T-helper 17 cell (primary cell): ENCODE measurements at regions not wholly inside any gene's neighbourhood (a gene's known extent, or its start where the extent isn't known, plus 50 kb on each side); places are given as distances from the start of the nearest gene placed in this dataset.

Experiments used
- ATAC-seq: fragments of 150-1000 bp; cut with Tn5 transposase; 2 replicates; pipeline ENCODE4 v1.10.0; 2021; ENCODE audit warnings: mild to moderate bottlenecking, moderate library complexity
- DNase-seq, 3 donors: peaks; one replicate each; pipeline versions ENCODE4 v3.0.0 to v3.0.0-alpha.2; 2020 to 2021
- H3K9me3 ChIP-seq: one replicate; pipeline ENCODE4 v1.7.0; 2013; ENCODE audit warnings: low read length, mild to moderate bottlenecking; ENCODE audit not compliant: control insufficient read depth, poor library complexity, severe bottlenecking
- H3K27ac Mint-ChIP-seq: one replicate; pipeline ENCODE4 v1.8.0; 2022; ENCODE audit warnings: mild to moderate bottlenecking, moderate library complexity, mixed read lengths
- H3K27me3 Mint-ChIP-seq: one replicate; pipeline ENCODE4 v1.8.0; 2022; ENCODE audit warnings: mixed read lengths
- H3K36me3 Mint-ChIP-seq: one replicate; pipeline ENCODE4 v1.8.0; 2022; ENCODE audit warnings: low read depth, mixed read lengths
- H3K4me1 Mint-ChIP-seq: one replicate; pipeline ENCODE4 v1.8.0; 2022; ENCODE audit warnings: mild to moderate bottlenecking, mixed read lengths
- H3K4me3 Mint-ChIP-seq: one replicate; pipeline ENCODE4 v1.8.0; 2022; ENCODE audit warnings: mild to moderate bottlenecking, moderate library complexity, mixed read lengths

DNA sequence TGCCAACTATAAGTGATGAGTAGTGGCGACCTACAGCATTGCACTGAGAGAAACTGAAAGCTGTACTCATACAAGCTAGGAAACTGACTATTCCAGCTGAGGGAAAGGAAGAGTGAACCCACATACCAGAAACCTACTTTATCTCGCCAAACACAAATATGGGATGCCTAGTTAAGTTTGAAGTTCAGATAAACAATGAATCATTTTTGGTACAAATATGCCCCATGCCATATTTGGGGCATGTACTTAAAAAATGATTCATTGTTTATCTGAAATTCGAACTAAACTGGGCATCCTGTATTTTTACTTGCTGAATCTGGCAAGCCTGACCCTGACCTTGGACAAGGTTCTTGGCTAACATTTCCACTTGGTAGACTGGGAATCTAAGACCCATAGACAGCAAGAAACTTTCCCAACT is 527.8 kb upstream of the PSMD7 start:
- no peak for DNase-seq
- H3K9me3 ChIP-seq = no peaks in the 10 kb centered on the region
- no peak overlapping the region for H3K27ac Mint-ChIP-seq
- ATAC-seq = no peak
- no peak overlapping the region for H3K4me3 Mint-ChIP-seq
- H3K4me1 Mint-ChIP-seq = no peaks in the 10 kb centered on the region
- no peaks in the 10 kb centered on the region for H3K27me3 Mint-ChIP-seq
- H3K36me3 Mint-ChIP-seq = no peaks in the 10 kb centered on the region

DNA sequence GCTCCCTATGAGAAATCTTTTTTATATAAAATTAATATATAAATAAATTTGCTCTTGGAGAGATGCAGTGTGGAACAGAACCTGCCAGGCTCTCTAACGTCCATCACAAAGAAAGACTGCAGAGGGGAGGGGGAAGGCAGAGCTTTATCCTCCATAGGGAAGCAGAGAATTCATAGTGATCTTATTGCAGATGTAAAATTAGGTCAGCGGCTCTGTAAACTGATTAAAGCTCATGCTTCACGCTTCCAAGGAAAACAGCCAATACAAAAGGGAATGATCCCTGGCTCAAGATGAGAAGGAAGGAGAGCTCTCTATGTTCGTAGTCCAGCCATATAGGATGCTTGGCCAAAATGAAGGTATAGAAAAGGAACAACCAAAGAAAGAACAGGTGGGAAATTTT is 532.3 kb upstream of the PSMD7 start:
- H3K4me1 Mint-ChIP-seq = no peaks in the 10 kb centered on the region
- ATAC-seq = no peak
- H3K36me3 Mint-ChIP-seq = peaks cover 2% of the 10 kb centered on the region
- H3K4me3 Mint-ChIP-seq = no peak overlapping the region
- no peak overlapping the region for H3K27ac Mint-ChIP-seq
- no peaks in the 10 kb centered on the region for H3K27me3 Mint-ChIP-seq
- no peaks in the 10 kb centered on the region for H3K9me3 ChIP-seq
- DNase-seq = no peak

- no peak for DNase-seq
- no peak for ATAC-seq
- no peaks in the 10 kb centered on the region for H3K9me3 ChIP-seq
- Mint-ChIP-seq H3K4me1 (no peaks in the 10 kb centered on the region), H3K27me3 (no peaks in the 10 kb centered on the region), H3K27ac (no peak overlapping the region), H3K36me3 (peaks cover 2% of the 10 kb centered on the region), H3K4me3 (no peak overlapping the region)
Measured at GRCh38 chr16:73756289-73757178, 540.1 kb upstream of the PSMD7 start.

DNA sequence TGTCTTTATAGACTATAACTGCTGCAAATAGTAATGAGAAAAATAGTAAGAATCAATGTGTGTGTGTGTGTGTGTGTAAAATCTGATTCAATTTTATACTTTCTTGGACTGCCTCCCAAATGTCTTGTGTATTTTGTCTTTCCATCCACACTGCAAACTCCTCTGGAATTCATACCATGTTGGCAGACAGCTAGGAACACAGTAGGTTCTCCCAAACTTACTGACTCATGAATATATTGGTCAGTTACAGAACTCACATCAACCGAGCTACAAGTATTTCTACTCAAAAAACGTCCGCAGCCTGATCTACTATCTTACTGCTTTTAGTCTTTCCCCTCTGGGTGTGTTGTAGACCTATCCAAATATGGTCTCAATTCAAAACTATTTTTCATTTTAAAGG is 542.7 kb upstream of the PSMD7 start:
- no peaks in the 10 kb centered on the region for H3K9me3 ChIP-seq
- DNase-seq (no peak), ATAC-seq (no peak)
- H3K4me1 Mint-ChIP-seq = no peaks in the 10 kb centered on the region
- H3K27me3 Mint-ChIP-seq = no peaks in the 10 kb centered on the region
- H3K27ac Mint-ChIP-seq = no peak overlapping the region
- no peaks in the 10 kb centered on the region for H3K36me3 Mint-ChIP-seq
- no peak overlapping the region for H3K4me3 Mint-ChIP-seq

DNA sequence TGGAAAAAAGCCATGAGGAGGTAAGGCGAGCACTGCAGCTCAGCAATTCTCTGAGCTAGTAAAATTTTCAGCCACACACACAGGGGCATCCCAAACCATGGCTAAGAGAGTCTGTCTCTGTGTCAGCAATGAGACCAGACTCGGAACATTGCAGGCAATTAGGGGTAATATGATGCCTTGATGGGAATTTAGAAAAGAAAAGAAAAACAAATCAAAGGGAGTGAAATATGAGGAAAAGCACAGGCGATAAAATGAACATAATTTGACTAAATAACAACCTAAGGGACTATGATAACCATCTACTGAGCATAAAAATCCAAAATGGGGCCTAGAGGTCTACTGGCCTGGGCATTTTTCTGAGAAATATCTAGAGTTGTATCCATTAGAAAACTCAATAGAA is 546.0 kb upstream of the PSMD7 start:
- Mint-ChIP-seq H3K36me3 (no peaks in the 10 kb centered on the region), H3K4me3 (no peak overlapping the region), H3K4me1 (no peaks in the 10 kb centered on the region)

DNA sequence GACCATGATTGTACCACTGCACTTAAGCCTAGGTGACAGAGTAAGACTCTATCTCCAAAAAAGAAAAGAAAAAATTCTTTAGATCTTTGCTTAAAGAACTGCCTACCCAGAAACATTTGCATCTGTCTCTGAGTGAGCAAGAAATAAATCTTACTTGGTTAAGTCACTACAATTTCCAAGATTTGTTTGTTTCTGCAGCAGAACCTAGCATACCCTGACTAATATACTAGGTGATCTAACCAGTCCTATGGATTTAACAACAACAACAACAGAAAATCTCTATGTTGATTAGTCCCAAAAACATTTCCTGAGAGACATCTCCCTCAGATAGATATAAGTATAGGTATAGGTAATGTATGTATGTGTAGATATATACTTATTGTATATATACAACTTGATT is 549.3 kb upstream of the PSMD7 start:
- no peaks in the 10 kb centered on the region for H3K9me3 ChIP-seq
- no peak overlapping the region for H3K4me3 Mint-ChIP-seq
- no peak for DNase-seq
- no peaks in the 10 kb centered on the region for H3K27me3 Mint-ChIP-seq
- no peak overlapping the region for H3K27ac Mint-ChIP-seq
- ATAC-seq = no peak
- no peaks in the 10 kb centered on the region for H3K36me3 Mint-ChIP-seq
- no peaks in the 10 kb centered on the region for H3K4me1 Mint-ChIP-seq

More for the DNA sequence above, 546.0 kb upstream of the PSMD7 start:
- Mint-ChIP-seq H3K27me3 (no peaks in the 10 kb centered on the region), H3K27ac (no peak overlapping the region)
- no peaks in the 10 kb centered on the region for H3K9me3 ChIP-seq
- DNase-seq (no peak), ATAC-seq (no peak)

DNA sequence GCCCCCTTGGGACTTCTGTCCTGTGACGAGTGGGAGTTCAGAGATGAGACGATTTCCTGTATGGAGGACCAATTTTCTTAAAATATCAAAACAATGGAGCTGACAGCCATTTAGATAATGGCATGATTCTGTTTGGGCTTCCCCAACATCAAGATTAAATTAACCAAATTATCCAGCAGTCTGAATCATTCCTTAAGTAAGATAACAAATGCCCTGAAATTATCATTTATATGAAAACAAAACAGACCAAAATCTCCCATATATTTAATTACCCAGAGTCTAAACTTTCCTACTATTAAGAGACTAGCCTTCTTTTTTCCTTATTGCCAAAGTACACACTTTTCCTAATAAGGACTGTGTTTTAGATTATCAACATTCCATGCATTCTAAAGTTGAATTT is 550.1 kb upstream of the PSMD7 start:
- DNase-seq = no peak

DNA sequence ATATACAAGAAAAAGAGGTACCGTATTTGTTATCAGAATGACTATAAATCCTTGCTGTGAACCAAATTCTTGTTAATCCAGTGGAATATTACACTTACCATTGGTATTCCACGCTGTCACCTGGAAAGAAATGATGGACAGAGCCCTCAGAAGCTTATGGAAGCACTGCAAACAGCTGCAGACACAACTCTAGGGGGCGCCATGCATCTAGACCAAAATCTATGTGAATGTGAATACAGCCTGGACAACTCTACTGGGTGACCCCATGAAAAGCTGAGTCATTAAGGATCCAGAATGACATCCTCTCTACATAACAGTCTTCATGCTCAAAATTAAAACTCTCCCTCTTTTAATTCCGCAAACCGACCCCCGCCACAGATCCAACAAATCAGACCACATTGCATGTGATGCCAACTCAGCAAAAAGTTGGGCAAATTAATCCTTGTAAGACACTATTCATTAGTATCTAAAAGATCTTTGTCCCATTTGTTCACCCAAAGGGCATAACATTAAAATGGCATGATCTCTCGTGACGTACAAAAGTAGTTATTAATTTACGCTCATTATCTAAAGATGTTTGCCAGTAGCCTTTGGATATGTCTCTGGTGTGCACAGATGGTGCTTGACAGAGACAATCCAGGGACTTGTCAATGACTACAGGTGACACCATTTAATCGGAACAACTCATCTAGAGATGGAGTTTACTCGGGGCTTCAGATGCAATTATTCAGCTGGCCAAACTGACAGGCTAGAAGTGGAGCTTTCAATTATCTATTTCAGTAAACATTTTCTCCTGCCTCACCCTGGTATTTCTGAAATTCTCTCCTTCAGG is 552.7 kb upstream of the PSMD7 start:
- Mint-ChIP-seq H3K27ac (no peak overlapping the region), H3K4me3 (no peak overlapping the region), H3K36me3 (no peaks in the 10 kb centered on the region), H3K4me1 (no peaks in the 10 kb centered on the region), H3K27me3 (no peaks in the 10 kb centered on the region)
- ATAC-seq = no peak
- H3K9me3 ChIP-seq = no peaks in the 10 kb centered on the region
- DNase-seq = no peak

More for the DNA sequence above, 550.1 kb upstream of the PSMD7 start:
- no peaks in the 10 kb centered on the region for H3K27me3 Mint-ChIP-seq
- no peak overlapping the region for H3K4me3 Mint-ChIP-seq
- H3K9me3 ChIP-seq = no peaks in the 10 kb centered on the region
- no peaks in the 10 kb centered on the region for H3K36me3 Mint-ChIP-seq
- ATAC-seq = no peak
- H3K27ac Mint-ChIP-seq = no peak overlapping the region
- no peaks in the 10 kb centered on the region for H3K4me1 Mint-ChIP-seq

GRCh38 chr16:73739049-73739769 is 557.4 kb upstream of the PSMD7 start:
- no peaks in the 10 kb centered on the region for H3K36me3 Mint-ChIP-seq
- no peaks in the 10 kb centered on the region for H3K4me1 Mint-ChIP-seq
- ATAC-seq (no peak), DNase-seq (no peak)
- H3K27me3 Mint-ChIP-seq = no peaks in the 10 kb centered on the region
- no peaks in the 10 kb centered on the region for H3K9me3 ChIP-seq
- H3K27ac Mint-ChIP-seq = no peak overlapping the region
- H3K4me3 Mint-ChIP-seq = no peak overlapping the region

DNA sequence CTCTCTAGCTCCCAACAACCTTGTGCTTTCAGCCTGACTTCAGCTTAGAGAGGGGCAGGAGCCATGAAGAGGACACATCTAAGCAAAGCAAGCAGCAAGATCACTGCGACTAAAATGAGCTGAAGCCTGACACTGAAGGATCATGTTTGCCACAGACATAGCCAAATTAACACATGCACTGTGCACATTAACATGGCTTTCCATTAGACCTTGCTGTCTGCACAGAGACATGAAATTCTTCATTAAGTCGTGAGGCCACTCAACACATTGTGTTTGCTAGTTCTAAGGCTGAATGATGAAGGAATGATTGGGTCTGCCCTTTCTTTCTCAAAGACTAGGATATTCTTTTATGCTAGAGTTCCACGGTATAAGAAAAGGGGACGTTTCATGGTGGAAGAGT is 558.3 kb upstream of the PSMD7 start:
- Mint-ChIP-seq H3K4me1 (no peaks in the 10 kb centered on the region), H3K4me3 (no peak overlapping the region), H3K27ac (no peak overlapping the region), H3K36me3 (no peaks in the 10 kb centered on the region), H3K27me3 (no peaks in the 10 kb centered on the region)
- H3K9me3 ChIP-seq = no peaks in the 10 kb centered on the region
- DNase-seq (no peak), ATAC-seq (no peak)

- no peaks in the 10 kb centered on the region for H3K4me1 Mint-ChIP-seq
- no peak for DNase-seq
- ATAC-seq = no peak
- no peaks in the 10 kb centered on the region for H3K9me3 ChIP-seq
- no peaks in the 10 kb centered on the region for H3K36me3 Mint-ChIP-seq
- no peak overlapping the region for H3K27ac Mint-ChIP-seq
- H3K27me3 Mint-ChIP-seq = no peaks in the 10 kb centered on the region
- H3K4me3 Mint-ChIP-seq = no peak overlapping the region
Measured at GRCh38 chr16:73737637-73738036, 559.0 kb upstream of the PSMD7 start.

DNA sequence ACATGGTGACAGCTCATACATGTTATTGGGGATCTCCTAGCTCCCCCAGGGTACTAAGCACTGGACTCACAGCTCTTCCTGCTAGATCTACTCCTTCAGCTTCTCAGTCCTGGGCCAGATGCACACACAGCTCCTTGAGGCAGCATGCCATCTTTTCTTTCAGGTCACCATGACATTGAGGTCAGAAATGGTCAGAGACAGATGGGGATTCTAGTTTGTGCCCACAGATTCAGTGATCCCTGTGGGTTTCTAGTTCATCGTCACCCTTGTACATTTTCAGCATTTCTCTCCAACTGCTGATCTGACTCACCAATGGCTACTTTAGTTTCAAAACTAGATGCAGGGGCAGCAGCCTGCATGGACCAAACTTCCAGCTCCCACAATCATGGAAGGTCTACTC is 560.7 kb upstream of the PSMD7 start:
- no peaks in the 10 kb centered on the region for H3K4me1 Mint-ChIP-seq
- no peak overlapping the region for H3K4me3 Mint-ChIP-seq
- no peaks in the 10 kb centered on the region for H3K36me3 Mint-ChIP-seq
- H3K27me3 Mint-ChIP-seq = no peaks in the 10 kb centered on the region
- no peak for ATAC-seq
- no peaks in the 10 kb centered on the region for H3K9me3 ChIP-seq
- no peak for DNase-seq
- no peak overlapping the region for H3K27ac Mint-ChIP-seq

DNA sequence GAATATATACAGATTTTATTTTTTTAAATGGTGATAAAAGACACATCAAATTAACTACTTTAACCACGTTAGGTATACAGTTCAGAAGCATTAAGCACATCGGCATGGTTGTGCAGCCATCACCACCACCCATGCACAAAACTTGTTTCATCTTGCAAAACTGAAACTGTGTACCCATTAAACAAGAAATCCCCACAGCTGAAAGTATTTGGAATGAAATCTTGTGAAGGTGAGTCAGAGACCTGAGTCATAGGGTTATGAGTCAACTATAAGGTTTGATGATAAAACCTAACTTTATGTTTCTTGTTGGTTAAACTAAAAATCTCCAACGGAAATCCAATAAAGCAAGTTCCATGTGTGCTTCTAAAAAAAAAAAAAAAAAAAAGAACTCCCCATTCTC is 561.6 kb upstream of the PSMD7 start:
- H3K9me3 ChIP-seq = no peaks in the 10 kb centered on the region
- H3K27ac Mint-ChIP-seq = no peak overlapping the region
- H3K27me3 Mint-ChIP-seq = no peaks in the 10 kb centered on the region
- H3K4me1 Mint-ChIP-seq = no peaks in the 10 kb centered on the region
- H3K36me3 Mint-ChIP-seq = no peaks in the 10 kb centered on the region
- ATAC-seq = no peak
- no peak overlapping the region for H3K4me3 Mint-ChIP-seq
- DNase-seq = no peak
